A673 (cell line): ENCODE measurements at regions not wholly inside any gene's neighbourhood (a gene's known extent, or its start where the extent isn't known, plus 50 kb on each side); places are given as distances from the start of the nearest gene placed in this dataset.

ENCODE experiments used
- EZH2 ChIP-seq: fragments of 200-600 bp; sonication (generic); IDR thresholded peaks from 2 replicates; pipeline ENCODE4 v1.6.1; 2017; ENCODE audit warnings: borderline replicate concordance, low read depth, mild to moderate bottlenecking, mixed read lengths, antibody characterized with exemption, low read length; ENCODE audit not compliant: poor library complexity, severe bottlenecking
- TF ChIP-seq, protein P1 (sequence below): fragments of 300-800, 200-600 bp; sonication (generic); conservative IDR thresholded peaks from 2 replicates; pipeline ENCODE4 v1.5.1; 2017; ENCODE audit warnings: low read depth, mild to moderate bottlenecking, antibody characterized with exemption, low read length, moderate library complexity, mixed read lengths

DNA sequence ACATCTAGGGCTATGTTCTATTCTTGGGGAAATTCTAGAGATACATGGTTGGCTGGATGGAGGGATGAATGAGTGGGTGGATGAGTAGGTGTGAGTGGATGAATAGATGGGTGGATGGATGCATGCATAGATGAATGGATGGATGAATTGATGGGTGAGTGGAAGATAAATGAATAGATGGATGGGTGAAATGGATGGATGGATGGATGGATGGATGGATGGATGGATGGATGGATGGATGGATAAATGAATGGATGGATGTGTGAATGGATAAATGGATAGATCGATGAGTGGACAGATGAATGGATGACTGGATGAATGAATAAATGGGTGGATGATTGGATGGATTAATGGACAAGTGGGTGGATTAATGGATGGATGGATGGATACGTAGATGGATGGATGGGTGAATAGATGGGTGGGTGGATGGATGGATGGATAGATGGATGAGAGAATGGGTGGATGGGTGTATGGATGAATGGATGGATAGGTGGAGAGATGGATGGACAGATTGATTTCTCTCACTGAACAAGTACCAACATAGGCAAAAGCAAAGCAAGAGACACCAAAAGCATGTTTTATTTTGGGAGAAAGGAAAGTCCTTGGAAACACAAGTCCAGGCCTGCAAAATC, 143.2 kb downstream of the TSHZ3 start:
- TF ChIP-seq, protein P1, sequence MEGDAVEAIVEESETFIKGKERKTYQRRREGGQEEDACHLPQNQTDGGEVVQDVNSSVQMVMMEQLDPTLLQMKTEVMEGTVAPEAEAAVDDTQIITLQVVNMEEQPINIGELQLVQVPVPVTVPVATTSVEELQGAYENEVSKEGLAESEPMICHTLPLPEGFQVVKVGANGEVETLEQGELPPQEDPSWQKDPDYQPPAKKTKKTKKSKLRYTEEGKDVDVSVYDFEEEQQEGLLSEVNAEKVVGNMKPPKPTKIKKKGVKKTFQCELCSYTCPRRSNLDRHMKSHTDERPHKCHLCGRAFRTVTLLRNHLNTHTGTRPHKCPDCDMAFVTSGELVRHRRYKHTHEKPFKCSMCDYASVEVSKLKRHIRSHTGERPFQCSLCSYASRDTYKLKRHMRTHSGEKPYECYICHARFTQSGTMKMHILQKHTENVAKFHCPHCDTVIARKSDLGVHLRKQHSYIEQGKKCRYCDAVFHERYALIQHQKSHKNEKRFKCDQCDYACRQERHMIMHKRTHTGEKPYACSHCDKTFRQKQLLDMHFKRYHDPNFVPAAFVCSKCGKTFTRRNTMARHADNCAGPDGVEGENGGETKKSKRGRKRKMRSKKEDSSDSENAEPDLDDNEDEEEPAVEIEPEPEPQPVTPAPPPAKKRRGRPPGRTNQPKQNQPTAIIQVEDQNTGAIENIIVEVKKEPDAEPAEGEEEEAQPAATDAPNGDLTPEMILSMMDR = no peak
- no peak for TF ChIP-seq EZH2
